ENCODE measurements at regions not wholly inside any gene's neighbourhood (a gene's known extent, or its start where the extent isn't known, plus 50 kb on each side); places are given as distances from the start of the nearest gene placed in this dataset.

DNA sequence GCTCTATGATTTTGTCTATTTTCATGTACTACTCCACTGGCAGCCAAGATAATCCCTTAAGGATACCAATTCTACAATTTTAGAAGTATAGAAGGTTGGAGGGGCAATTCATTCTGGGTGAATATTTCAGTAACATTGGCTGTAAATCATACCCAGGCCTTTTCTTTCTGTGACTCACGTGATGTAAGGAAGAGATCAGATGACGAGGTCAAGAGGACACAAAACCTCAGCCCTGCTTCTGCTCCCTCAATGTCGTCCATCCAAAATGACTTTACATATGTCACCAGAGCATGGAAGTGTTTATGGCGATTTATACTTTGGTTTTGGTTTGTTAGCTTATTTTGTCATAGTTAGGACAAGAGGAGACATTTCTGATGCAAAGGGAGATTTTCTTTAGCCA lies 70.7 kb upstream of the SLC4A4 start:
- H2BK120ac ChIP-seq (replicated peaks; ENCODE audit: low read depth, low read length) = no peak overlapping the region
- H3K27me3 ChIP-seq (replicated peaks in 1 of 4; ENCODE audit: control insufficient read depth in 3 of 4, extremely low read depth in 1 of 4, insufficient read depth in 3 of 4, low read length in 3 of 4) = no peaks in the 10 kb centered on the region
- H4K91ac ChIP-seq (replicated peaks; ENCODE audit: insufficient read length, low read length) = no peak overlapping the region
- no peak overlapping the region for H3K14ac ChIP-seq (ENCODE audit: insufficient read length)
- H3K56ac ChIP-seq (replicated peaks; ENCODE audit: insufficient read length, low read depth, low read length) = no peak overlapping the region
- ChIA-PET CTCF (ENCODE audit: partially characterized antibody) (no interaction called here), POLR2A (ENCODE audit: partially characterized antibody) (no interaction called here)
- no peak overlapping the region for H2BK5ac ChIP-seq (ENCODE audit: low read depth, low read length)
- H3K4me3 ChIP-seq (ENCODE audit: extremely low read depth in 1 of 4, insufficient read depth in 2 of 4, low read depth in 3 of 4, low read length in 4 of 4) = no peak overlapping the region
- no peak overlapping the region for H4K5ac ChIP-seq (ENCODE audit: insufficient read length, low read depth, low read length)
- no peaks in the 10 kb centered on the region for H3K23me2 ChIP-seq (ENCODE audit: low read depth, low read length)
- TF ChIP-seq POLR2AphosphoS5 (IDR thresholded peaks at IDR 0.05; ENCODE audit: low read depth, low read length) (no peak), MAFK (IDR thresholded peaks at IDR 0.05; ENCODE audit: low read depth, low read length) (no peak), SIX5 (IDR thresholded peaks at IDR 0.05; ENCODE audit: low read depth, low read length) (no peak), SAP30 (IDR thresholded peaks at IDR 0.05; ENCODE audit: insufficient read depth, insufficient replicate concordance, low read length) (no peak)
- no peak overlapping the region for H3K23ac ChIP-seq (ENCODE audit: insufficient read length)
- no peak overlapping the region for H3K27ac ChIP-seq (ENCODE audit: low read depth, low read length)
- H3K18ac ChIP-seq (ENCODE audit: extremely low read depth, low read length) = no peak overlapping the region
- no peak overlapping the region for H3K4me2 ChIP-seq (ENCODE audit: insufficient read depth in 1 of 2, low read depth in 2 of 2, low read length in 2 of 2)
- no peaks in the 10 kb centered on the region for H3K9me3 ChIP-seq (ENCODE audit: insufficient read depth in 2 of 2, low read depth in 1 of 2, low read length in 1 of 2)
- no peak for FAIRE-seq
- DNase-seq (ENCODE audit: low read depth in 1 of 2, low spot score in 2 of 2) = no peak
- no peak overlapping the region for H2AK5ac ChIP-seq (ENCODE audit: low read depth, low read length)
- H3K4ac ChIP-seq (replicated peaks; ENCODE audit: insufficient read length, low read depth, low read length) = no peak overlapping the region
- H3K79me1 ChIP-seq (ENCODE audit: low read depth, low read length) = no peaks in the 10 kb centered on the region
- H3K4me1 ChIP-seq (replicated peaks in 1 of 4; ENCODE audit: control insufficient read depth in 3 of 4, insufficient read depth in 4 of 4, low read length in 3 of 4) = no peaks in the 10 kb centered on the region
- H2AFZ ChIP-seq (ENCODE audit: low read length) = no peak overlapping the region
- no peaks in the 10 kb centered on the region for H3K79me2 ChIP-seq (ENCODE audit: control insufficient read depth in 1 of 2, insufficient read depth in 2 of 2, low read length in 2 of 2)
- H4K8ac ChIP-seq (ENCODE audit: extremely low read depth, insufficient read depth, low read length) = no peak overlapping the region
- H2BK12ac ChIP-seq (ENCODE audit: low read depth, low read length) = no peak overlapping the region
- no peak overlapping the region for H2BK15ac ChIP-seq (ENCODE audit: low read length)
- no peaks in the 10 kb centered on the region for H3K36me3 ChIP-seq (ENCODE audit: control insufficient read depth in 2 of 4, insufficient read depth in 4 of 4, low read length in 3 of 4)
- no peak overlapping the region for H2BK20ac ChIP-seq (ENCODE audit: low read length)
- no peaks in the 10 kb centered on the region for H4K20me1 ChIP-seq (replicated peaks in 1 of 2; ENCODE audit: control insufficient read depth in 1 of 2, insufficient read depth in 2 of 2, low read length in 2 of 2)
- WGBS, 2 experiments (ENCODE audit: extremely low coverage in 1 of 2, insufficient coverage in 1 of 2, insufficient read length in 1 of 2, insufficient replicate concordance in 2 of 2, low coverage in 1 of 2, low lambda C conversion rate in 2 of 2, missing lambda C conversion rate in 1 of 2) = 92% methylated on average over 4 of the region's 4 CpGs; no CpG with 5 or more reads in 1 of the 2 experiments
- H3K9ac ChIP-seq (replicated peaks in 1 of 4; ENCODE audit: extremely low read depth in 1 of 4, low read depth in 3 of 4, low read length in 3 of 4) = no peak overlapping the region
